T-helper 2 cell treated with Interferon-gamma antibody and Interleukin-4, amounts not matched to agents 5 μg/mL and 100 μg/mL, for 36 hours (primary cell): ENCODE measurements at regions not wholly inside any gene's neighbourhood (a gene's known extent, or its start where the extent isn't known, plus 50 kb on each side); places are given as distances from the start of the nearest gene placed in this dataset.

Experiments
- DNase-seq: peaks from one replicate; pipeline ENCODE4 v3.0.0; 2021; ENCODE audit warnings: low spot score
- H3K27ac Mint-ChIP-seq: one replicate; pipeline ENCODE4 v1.8.0; 2021; ENCODE audit warnings: mild to moderate bottlenecking, mixed read lengths
- H3K27me3 Mint-ChIP-seq: one replicate; pipeline ENCODE4 v1.8.0; 2021; ENCODE audit warnings: low read depth, mixed read lengths
- H3K36me3 Mint-ChIP-seq: one replicate; pipeline ENCODE4 v1.8.0; 2021; ENCODE audit warnings: low read depth, mixed read lengths
- H3K4me1 Mint-ChIP-seq: one replicate; pipeline ENCODE4 v1.8.0; 2021; ENCODE audit warnings: low read depth, mixed read lengths
- H3K4me3 Mint-ChIP-seq: one replicate; pipeline ENCODE4 v1.8.0; 2022; ENCODE audit warnings: mild to moderate bottlenecking, moderate library complexity, mixed read lengths
- H3K9me3 Mint-ChIP-seq: one replicate; pipeline ENCODE4 v1.8.0; 2021; ENCODE audit warnings: mixed read lengths

GRCh38 chr4:180610324-180610723 lies 1632.9 kb upstream of the TENM3 start:
- Mint-ChIP-seq H3K27ac (no peak overlapping the region), H3K9me3 (no peaks in the 10 kb centered on the region), H3K4me3 (no peak overlapping the region), H3K4me1 (no peaks in the 10 kb centered on the region), H3K27me3 (no peaks in the 10 kb centered on the region), H3K36me3 (no peaks in the 10 kb centered on the region)
- DNase-seq = no peak

GRCh38 chr4:180615746-180616145 lies 1627.5 kb upstream of the TENM3 start:
- no peak overlapping the region for H3K27ac Mint-ChIP-seq
- no peaks in the 10 kb centered on the region for H3K9me3 Mint-ChIP-seq

DNA sequence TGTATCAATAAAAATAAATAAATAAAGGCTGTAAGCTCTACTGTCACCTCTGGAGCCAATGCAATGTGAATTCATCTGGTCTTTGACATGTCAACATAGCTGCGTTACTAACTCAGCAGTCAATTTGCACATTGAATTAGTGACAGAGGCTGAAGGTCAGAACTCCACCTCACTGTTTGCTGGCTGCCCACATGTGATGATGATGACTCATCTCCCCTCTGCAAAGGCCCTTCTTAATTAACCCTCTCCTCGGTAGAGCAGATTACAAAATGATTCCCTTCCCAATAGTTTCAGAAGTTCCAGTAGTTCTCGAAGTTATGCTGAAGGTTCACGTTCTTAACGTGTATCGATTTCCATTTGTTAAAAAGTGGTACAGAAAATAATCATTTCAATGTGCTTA lies 1626.0 kb upstream of the TENM3 start:
- H3K4me1 Mint-ChIP-seq = no peaks in the 10 kb centered on the region
- H3K9me3 Mint-ChIP-seq = no peaks in the 10 kb centered on the region
- no peaks in the 10 kb centered on the region for H3K36me3 Mint-ChIP-seq
- no peak overlapping the region for H3K27ac Mint-ChIP-seq
- no peak overlapping the region for H3K4me3 Mint-ChIP-seq
- DNase-seq = no peak
- no peaks in the 10 kb centered on the region for H3K27me3 Mint-ChIP-seq

More at GRCh38 chr4:180615746-180616145, 1627.5 kb upstream of the TENM3 start:
- Mint-ChIP-seq H3K27me3 (no peaks in the 10 kb centered on the region), H3K4me3 (no peak overlapping the region), H3K36me3 (no peaks in the 10 kb centered on the region), H3K4me1 (no peaks in the 10 kb centered on the region)
- DNase-seq = no peak

DNA sequence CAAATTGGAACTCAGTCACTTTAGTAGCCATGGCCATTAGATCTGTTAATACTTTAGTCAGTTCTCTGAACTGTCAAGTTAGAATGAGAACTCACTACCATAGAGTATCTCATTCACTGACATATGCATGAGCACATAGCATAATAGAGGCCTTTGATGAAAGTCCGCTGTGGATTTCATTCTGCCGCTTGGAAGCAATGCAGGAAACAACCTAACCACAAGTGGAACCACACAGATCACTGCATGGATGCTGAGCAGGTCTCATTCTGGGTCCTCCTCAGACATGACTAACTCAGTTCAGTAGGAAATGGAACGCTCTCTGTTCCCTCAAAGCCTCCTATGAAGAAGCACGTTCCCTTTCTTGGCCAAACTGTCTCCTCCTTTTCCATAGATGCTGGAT lies 1624.8 kb upstream of the TENM3 start:
- Mint-ChIP-seq H3K4me1 (no peaks in the 10 kb centered on the region), H3K4me3 (no peak overlapping the region), H3K27me3 (no peaks in the 10 kb centered on the region), H3K36me3 (no peaks in the 10 kb centered on the region), H3K9me3 (no peaks in the 10 kb centered on the region), H3K27ac (no peak overlapping the region)
- no peak for DNase-seq

DNA sequence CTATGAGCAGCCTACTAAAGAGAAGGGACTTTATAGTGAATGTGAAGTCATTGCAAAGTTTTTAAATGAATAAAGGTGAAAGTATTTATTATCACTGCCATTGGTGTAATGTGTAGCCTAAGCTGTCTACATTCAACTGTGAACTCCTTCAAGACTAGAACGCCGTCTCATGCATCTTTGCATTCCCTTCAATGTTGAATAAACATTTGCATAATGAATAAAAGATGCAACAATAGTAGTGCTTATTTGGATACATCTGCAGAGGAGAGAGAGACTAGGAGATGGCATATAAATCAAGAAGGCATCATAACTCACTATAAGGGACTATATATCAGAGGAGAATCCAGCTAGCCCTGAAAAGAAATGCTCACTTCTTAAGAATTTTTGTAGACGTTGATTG lies 1623.8 kb upstream of the TENM3 start:
- no peak for DNase-seq
- H3K36me3 Mint-ChIP-seq = no peaks in the 10 kb centered on the region
- no peaks in the 10 kb centered on the region for H3K4me1 Mint-ChIP-seq
- H3K27me3 Mint-ChIP-seq = no peaks in the 10 kb centered on the region
- no peak overlapping the region for H3K27ac Mint-ChIP-seq
- no peak overlapping the region for H3K4me3 Mint-ChIP-seq
- no peaks in the 10 kb centered on the region for H3K9me3 Mint-ChIP-seq

GRCh38 chr4:180622254-180622653 lies 1620.9 kb upstream of the TENM3 start:
- Mint-ChIP-seq H3K4me3 (no peak overlapping the region), H3K27ac (no peak overlapping the region), H3K27me3 (no peaks in the 10 kb centered on the region), H3K4me1 (no peaks in the 10 kb centered on the region), H3K36me3 (no peaks in the 10 kb centered on the region), H3K9me3 (no peaks in the 10 kb centered on the region)
- no peak for DNase-seq

DNA sequence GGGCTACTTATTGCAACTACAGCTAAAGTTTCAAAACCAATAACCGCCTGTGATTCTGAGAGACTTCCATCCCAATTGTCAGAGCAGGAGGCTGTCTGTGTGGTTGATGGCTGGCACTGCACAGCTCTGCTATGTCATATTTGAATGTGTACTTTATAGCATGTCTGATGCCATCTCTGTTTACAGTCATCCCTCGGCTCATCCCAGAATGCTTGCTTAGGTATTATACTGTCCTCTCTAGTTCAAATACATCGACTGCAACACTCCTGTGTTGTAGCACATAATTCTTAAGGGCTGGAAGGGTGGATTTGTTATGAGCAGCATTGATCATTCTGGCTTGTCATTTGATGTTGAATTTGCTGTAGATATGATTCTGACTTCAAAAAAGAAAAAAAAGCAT lies 1617.5 kb upstream of the TENM3 start:
- Mint-ChIP-seq H3K27me3 (no peaks in the 10 kb centered on the region), H3K4me1 (no peaks in the 10 kb centered on the region), H3K36me3 (no peaks in the 10 kb centered on the region), H3K9me3 (no peaks in the 10 kb centered on the region), H3K4me3 (no peak overlapping the region), H3K27ac (no peak overlapping the region)
- no peak for DNase-seq

DNA sequence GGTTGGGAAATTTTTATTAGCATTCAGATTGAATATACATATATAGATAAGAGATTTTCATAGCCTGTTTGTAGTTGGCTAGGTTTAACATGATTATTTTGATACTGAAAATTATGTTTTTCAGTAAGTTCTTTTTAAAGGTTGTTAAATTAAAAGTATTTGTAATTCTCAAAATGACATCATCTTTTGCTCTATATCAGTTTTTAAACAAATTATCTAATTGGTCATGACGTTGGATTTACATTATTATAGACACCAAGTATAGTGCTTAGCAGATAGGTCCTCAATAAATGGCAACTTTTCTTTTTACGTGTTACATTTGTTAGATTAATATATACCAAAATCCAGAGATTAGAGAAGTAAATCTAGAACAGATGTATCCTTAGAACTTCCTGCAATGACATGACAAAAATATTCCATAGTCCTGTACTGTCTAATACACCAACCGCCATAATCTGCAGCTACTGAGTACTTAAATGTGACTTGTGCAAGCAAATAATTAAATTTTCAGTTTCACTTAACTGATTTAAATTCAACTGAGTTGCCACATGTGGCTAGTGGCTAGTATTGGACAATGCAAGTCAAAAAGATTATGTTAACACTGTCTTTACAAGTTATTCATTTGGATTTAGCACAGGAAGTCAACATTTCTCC lies 1613.1 kb upstream of the TENM3 start:
- Mint-ChIP-seq H3K4me3 (no peak overlapping the region), H3K27ac (no peak overlapping the region), H3K4me1 (no peaks in the 10 kb centered on the region), H3K36me3 (no peaks in the 10 kb centered on the region), H3K27me3 (no peaks in the 10 kb centered on the region), H3K9me3 (no peaks in the 10 kb centered on the region)
- no peak for DNase-seq

GRCh38 chr4:180634306-180634705 lies 1608.9 kb upstream of the TENM3 start:
- DNase-seq = no peak
- H3K36me3 Mint-ChIP-seq = no peaks in the 10 kb centered on the region
- no peak overlapping the region for H3K27ac Mint-ChIP-seq
- no peak overlapping the region for H3K4me3 Mint-ChIP-seq
- H3K9me3 Mint-ChIP-seq = no peaks in the 10 kb centered on the region
- no peaks in the 10 kb centered on the region for H3K27me3 Mint-ChIP-seq
- H3K4me1 Mint-ChIP-seq = no peaks in the 10 kb centered on the region

- Mint-ChIP-seq H3K27me3 (no peaks in the 10 kb centered on the region), H3K4me3 (no peak overlapping the region), H3K9me3 (no peaks in the 10 kb centered on the region), H3K27ac (no peak overlapping the region), H3K4me1 (no peaks in the 10 kb centered on the region), H3K36me3 (no peaks in the 10 kb centered on the region)
- no peak for DNase-seq
Measured at GRCh38 chr4:180635281-180635680, 1607.9 kb upstream of the TENM3 start.

- Mint-ChIP-seq H3K27ac (no peak overlapping the region), H3K9me3 (no peaks in the 10 kb centered on the region), H3K36me3 (no peaks in the 10 kb centered on the region), H3K27me3 (no peaks in the 10 kb centered on the region), H3K4me1 (no peaks in the 10 kb centered on the region), H3K4me3 (no peak overlapping the region)
- DNase-seq = no peak
Measured at GRCh38 chr4:180636696-180637404, 1606.4 kb upstream of the TENM3 start.

GRCh38 chr4:180637616-180638015 lies 1605.6 kb upstream of the TENM3 start:
- Mint-ChIP-seq H3K4me1 (no peaks in the 10 kb centered on the region), H3K4me3 (no peak overlapping the region), H3K9me3 (no peaks in the 10 kb centered on the region), H3K27me3 (no peaks in the 10 kb centered on the region), H3K36me3 (no peaks in the 10 kb centered on the region), H3K27ac (no peak overlapping the region)
- no peak for DNase-seq

- DNase-seq = no peak
- Mint-ChIP-seq H3K27ac (no peak overlapping the region), H3K9me3 (no peaks in the 10 kb centered on the region), H3K4me3 (no peak overlapping the region), H3K4me1 (no peaks in the 10 kb centered on the region), H3K27me3 (no peaks in the 10 kb centered on the region), H3K36me3 (no peaks in the 10 kb centered on the region)
Measured at GRCh38 chr4:180640193-180640592, 1603.0 kb upstream of the TENM3 start.

DNA sequence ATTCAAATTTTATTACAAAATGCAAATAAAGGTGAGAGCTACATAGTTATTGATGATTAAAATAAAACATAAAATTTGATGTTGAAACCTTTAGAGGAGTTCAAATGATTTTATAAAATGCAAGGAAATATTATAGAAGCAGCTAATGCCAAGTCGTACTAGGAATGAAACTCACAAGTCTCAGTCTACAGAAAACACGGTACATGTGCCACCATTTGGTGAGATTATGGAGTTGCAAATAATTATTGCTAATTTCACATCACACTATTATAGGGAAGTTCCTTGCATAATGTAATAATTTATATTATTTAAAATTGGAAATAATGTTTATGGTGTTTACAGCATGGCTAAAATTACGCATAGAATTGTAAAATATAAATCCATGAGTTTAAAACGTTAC lies 1601.7 kb upstream of the TENM3 start:
- no peaks in the 10 kb centered on the region for H3K27me3 Mint-ChIP-seq
- no peak overlapping the region for H3K4me3 Mint-ChIP-seq

DNA sequence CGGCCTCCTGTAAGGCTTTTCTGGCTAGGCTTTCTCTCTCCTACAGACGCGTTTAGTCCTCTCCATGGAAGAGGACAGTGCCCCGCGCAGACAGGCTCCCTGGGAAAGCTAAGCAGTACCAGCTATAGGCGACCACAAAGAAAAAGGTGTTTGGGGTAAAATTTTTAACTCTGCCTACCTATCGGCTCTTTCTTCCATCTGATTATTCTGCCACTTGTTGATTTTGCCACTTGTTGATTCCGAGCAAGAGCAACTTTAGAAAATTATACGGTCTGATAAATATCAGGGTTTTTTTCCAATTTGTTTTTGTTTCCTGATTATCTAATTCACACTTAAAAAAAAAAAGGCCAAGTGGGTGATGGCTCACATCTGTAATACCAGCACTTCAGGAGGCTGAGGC lies 1600.5 kb upstream of the TENM3 start:
- H3K27ac Mint-ChIP-seq = no peak overlapping the region
- no peak overlapping the region for H3K4me3 Mint-ChIP-seq
- no peaks in the 10 kb centered on the region for H3K27me3 Mint-ChIP-seq
- H3K4me1 Mint-ChIP-seq = no peaks in the 10 kb centered on the region
- H3K9me3 Mint-ChIP-seq = no peaks in the 10 kb centered on the region
- DNase-seq = no peak
- no peaks in the 10 kb centered on the region for H3K36me3 Mint-ChIP-seq

More for the DNA sequence above, 1601.7 kb upstream of the TENM3 start:
- Mint-ChIP-seq H3K36me3 (no peaks in the 10 kb centered on the region), H3K4me1 (no peaks in the 10 kb centered on the region), H3K27ac (no peak overlapping the region), H3K9me3 (no peaks in the 10 kb centered on the region)
- DNase-seq = no peak
